Iris pigment epithelial cell (primary cell): ENCODE measurements at regions not wholly inside any gene's neighbourhood (a gene's known extent, or its start where the extent isn't known, plus 50 kb on each side); places are given as distances from the start of the nearest gene placed in this dataset.

Source experiments
- DNase-seq: peaks from one replicate; pipeline ENCODE4 v3.0.0-alpha.2; 2011; ENCODE audit warnings: low read depth

GRCh38 chr18:7415081-7415894, 151.8 kb upstream of the PTPRM start:
- DNase-seq = peak; percentile 71

GRCh38 chr18:7417727-7418126, 149.4 kb upstream of the PTPRM start:
- DNase-seq = peak; percentile 90

GRCh38 chr18:7429831-7430230, 137.3 kb upstream of the PTPRM start:
- no peak for DNase-seq

GRCh38 chr18:7436166-7436565, 130.9 kb upstream of the PTPRM start:
- no peak for DNase-seq

DNA sequence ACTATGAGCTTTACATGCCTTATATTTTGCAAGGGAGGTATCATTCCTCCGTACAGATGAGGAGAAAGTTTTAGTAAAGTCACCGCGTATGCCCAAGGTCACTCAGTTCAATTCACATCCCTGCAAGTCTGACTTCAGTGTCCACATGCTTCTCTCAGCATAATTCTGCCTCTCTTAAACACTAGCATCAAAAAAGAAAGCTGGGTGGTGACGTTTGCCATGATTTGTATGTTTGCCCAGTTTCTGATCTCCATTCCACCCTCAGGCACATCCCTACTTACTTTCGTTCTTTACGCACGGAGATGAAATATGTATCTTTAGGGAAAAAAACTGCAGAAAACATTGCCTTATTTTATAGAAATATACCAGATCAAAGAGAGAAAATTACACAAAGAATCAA, 129.2 kb upstream of the PTPRM start:
- DNase-seq = no peak

DNA sequence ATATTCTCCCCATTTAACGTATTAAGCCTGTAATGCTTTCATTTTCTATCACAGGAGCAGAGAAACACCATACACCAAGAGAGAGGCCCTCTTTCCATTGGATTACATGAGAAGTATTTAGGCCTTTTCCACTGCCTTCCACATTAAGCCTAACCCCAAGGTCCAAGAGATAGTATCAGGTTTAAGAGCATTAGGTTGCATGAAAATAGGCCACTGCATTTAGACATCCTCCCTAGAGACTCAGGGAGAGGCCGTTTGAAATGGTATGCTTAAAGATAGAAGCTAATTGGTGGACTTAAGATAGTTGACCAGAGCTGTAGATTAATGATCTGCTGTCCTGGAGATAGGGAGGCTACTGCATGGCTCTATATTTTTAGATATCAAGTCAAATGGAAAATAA, 128.5 kb upstream of the PTPRM start:
- no peak for DNase-seq

DNA sequence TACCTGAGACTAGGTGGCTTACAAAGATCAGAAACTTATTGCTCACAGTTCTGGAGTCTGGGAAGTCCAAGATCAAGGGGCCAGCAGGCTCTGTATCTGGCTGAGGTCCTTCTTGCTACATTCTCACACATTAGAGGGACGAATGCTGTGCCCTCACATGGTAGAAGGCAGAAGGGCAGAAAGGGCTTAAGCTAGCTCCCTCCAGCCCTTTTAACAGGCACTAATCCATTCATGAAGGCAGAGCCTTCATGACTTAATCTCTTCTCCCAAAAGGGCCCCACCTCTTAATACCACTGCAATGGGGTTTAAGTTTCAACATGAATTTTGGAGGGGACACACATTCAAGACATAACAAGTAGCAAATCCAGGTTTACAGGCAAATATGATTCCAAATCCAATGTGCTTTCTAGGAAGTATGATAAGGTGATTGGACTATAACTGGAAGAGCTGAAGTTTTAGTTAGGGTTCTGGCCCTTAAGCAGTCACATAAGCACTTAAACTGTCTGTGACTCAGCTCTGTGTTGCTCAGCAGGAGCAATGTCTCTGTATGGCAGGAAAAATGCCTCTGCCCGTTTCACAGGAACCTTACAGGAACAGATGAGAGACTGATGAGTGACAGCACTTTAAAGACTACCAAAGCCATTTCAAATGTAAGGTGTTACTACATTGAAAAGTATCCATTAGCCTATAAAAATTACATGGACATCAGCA, 119.6 kb upstream of the PTPRM start:
- DNase-seq = peak; percentile 52

- peak; percentile 26 for DNase-seq
These were observed 114.8 kb upstream of the PTPRM start for GRCh38 chr18:7452331-7452730.

DNA sequence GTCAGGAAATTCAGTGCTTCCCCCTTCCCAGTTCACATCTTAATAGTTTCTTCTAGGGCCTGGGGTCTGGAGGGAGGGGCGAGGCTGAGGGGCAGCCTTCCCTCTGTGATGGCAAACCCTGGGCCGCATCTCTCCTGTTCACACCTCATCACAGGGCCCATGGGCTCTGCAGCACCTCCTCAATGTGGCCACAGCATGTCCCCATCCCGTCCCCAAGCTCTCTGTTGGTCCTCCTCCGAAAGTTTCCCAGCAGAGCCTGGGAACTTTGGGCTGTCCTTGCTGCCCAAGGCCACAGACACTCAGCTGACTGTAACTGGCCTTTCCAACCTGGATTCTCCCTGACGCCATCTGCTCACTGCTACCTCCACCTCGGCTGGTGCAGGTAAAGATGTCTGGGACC, 112.7 kb upstream of the PTPRM start:
- no peak for DNase-seq

GRCh38 chr18:7456376-7456775, 110.7 kb upstream of the PTPRM start:
- DNase-seq = no peak

DNA sequence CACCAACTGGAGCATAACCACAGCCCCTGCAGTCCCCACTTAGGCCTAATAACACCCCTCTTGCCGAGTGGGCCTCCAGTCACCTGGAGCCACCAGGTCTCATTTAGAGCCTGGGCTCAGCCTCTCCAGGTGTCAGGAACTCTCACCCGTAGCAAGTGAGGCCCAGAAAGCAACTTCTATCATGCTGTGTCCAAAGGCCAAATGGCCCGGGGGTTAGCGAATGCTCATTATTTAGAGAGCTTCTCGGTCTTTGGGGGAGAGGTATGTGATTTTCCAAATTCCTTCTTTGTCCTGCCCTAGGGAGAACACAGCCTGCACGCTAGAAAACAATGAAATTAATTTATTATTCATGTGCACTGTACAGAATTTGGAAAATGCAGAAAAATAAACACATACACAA, 109.9 kb upstream of the PTPRM start:
- no peak for DNase-seq

DNA sequence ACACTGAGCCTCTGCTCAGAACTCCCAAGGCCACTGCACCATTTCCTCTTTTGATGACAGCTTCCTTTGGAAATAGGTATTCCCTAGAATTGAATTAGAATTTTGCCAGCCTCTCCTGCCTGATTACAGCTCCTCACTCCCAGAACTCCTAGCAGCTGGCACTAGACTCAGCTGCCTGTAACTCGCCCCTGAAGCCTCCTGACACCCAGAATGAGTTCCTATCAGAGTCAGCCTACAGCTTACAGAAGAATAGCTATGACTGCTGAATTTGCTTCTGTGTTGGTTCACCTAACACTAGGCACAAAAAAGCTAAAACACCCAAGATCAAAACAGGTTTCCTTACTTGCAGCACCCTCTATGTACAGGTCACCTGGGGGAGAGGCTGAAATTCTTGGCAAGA, 108.2 kb upstream of the PTPRM start:
- no peak for DNase-seq

GRCh38 chr18:7459851-7460770, 107.0 kb upstream of the PTPRM start:
- peak; percentile 8 for DNase-seq

DNA sequence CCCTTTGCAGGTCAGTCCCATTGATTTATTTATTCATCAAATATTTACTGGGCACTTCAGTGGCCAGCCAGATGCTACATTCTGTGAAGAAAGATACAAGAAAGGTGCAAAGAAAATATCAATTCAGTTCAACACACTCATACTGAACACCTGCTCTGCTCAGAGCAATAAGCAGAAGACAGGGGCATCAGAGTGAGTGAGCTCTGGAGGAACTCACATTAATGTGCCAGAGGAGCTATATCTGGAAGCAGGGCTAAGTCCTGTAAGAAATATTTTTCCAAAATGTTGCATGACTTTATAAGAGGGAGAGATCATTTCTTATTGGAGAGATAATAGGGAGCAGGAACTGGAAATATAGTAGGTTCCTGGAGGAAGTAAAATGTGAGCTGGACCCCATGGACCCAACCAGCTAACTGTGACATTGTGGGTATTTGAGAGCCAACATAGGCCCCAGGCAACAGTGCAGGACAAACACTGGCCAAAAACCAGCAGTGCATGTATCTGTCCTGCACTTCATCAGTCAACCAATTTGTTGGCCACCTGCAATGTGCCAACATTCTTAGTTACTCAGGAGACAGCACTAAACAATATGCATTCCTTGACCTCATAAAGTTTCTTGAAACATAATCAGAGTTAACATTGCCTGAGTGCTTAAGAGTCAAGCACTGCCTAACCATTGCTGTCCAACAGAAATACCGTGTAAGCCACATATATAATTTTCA, 102.7 kb upstream of the PTPRM start:
- no peak for DNase-seq

- no peak for DNase-seq
These were observed 100.9 kb upstream of the PTPRM start for GRCh38 chr18:7466190-7466589.

DNA sequence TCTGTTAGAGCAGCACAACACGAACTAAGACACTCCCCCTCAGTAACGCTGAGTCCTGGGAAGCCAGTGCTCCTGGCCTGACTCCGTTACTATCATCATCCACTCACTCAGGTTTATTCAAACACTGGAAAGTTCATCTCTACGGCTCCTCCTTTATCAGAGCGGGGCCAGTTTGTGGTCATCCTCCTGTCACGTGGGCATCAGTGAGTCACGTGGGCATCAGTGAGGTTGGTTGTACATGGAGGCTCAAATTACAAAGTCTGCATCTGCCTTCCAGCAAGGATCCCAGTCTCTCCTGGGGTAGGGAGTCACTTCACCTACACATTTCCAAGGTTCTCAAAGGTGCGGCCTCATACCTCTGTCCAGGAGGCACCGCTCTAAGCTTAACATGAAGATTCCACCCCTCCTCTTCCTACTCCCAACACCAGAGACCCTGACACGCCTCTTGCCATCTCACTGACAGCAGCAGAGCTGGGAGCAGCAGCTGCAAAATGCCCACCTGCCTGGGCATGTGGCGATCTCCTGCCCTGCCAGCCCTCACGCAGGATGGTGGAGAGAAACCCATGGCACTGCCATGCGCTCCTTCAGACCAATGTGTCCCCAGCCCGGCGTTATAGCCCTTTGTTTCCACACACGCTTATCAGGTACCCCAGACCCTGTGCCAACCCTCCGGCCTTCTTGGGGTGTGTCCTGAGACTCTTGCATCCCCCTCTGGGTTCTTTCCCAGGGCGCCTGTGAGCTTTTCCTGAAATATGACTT, 99.2 kb upstream of the PTPRM start:
- DNase-seq = peak; percentile 50

DNA sequence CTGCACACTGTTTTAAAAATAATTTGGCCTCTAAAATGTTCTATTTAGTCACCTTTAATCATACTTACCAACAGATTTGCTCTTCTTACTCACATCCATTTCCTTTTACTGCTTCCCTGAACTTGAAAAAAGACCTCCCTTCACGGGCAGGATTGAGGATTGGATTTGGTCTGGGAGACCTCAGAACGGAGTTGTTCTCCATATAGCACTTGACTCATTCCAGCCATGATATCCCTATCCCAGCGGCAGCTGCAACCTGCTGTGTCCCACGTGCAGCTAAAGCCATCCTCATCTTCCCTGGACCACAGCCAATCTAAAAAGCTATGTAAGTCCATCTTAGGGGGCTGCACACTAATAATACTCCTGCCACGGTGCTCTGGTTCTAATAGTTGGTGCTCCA, 97.0 kb upstream of the PTPRM start:
- no peak for DNase-seq

- DNase-seq = no peak
These were observed 96.6 kb upstream of the PTPRM start for GRCh38 chr18:7470503-7470902.

DNA sequence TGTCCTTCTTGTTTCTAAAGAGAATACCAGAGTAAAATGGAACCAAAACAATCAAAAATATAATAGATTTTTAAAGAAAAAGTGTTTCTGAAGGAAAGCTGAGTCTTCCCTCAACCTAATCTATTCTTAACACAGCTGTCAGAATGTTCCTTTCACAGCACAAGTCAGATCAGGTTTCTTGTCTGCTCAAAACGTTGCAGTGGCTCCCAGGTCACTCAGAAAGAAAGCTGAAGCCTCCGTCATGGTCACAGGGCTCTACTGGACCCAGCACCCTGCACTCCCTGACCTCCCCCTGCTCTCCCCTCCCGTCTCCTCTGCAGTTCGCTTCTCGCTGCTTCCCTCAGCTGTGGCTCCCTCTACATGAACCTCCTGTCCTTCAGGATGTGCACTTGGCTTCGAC, 90.7 kb upstream of the PTPRM start:
- no peak for DNase-seq

DNA sequence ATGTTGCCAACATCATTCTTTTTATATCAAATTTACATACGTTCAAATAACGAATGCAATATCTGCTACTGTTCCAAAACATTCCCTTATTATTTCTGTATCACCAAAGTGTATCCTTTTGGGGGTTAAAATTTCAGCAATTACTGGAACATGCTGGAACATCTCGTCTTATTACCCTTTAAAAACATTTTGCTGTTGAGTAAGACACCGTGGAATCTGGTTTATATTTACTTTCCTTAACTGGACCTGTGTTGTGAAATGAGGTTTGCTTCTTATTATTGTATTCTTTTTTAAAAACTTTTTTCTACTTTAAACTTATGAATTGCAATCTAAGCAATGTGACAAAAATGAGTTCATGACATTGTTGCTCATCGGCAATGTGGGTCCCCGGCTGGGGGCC, 87.4 kb upstream of the PTPRM start:
- peak; percentile 68 for DNase-seq

- DNase-seq = no peak
These were observed 86.2 kb upstream of the PTPRM start for GRCh38 chr18:7480879-7481278.
